Cardiac fibroblast (primary cell): ENCODE measurements at regions not wholly inside any gene's neighbourhood (a gene's known extent, or its start where the extent isn't known, plus 50 kb on each side); places are given as distances from the start of the nearest gene placed in this dataset.
"Not testable (repeated sequence)": the region's sequence is repeated elsewhere in the genome, so short reads cannot be mapped to it uniquely, and the experiment has no call there.

Experiments used
- DNase-seq, 2 donors: peaks; one replicate each; pipeline versions ENCODE4 v3.0.0 to v3.0.0-alpha.2; 2010; ENCODE audit warnings: low read depth in 2 of 2
- H3K4me3 ChIP-seq, 2 donors: replicated peaks in 1 of 2; 1 replicate in 1 of 2; 2 replicates in 1 of 2; pipeline ENCODE4 v1.5.1; 2011; ENCODE audit warnings: low read depth in 2 of 2, low read length in 2 of 2, mild to moderate bottlenecking in 2 of 2, moderate library complexity in 1 of 2
- CTCF ChIP-seq: IDR thresholded peaks from one replicate; pipeline ENCODE4 v1.5.1; 2011; ENCODE audit warnings: low read depth, mild to moderate bottlenecking, low read length, inconsistent platforms

GRCh38 chr14:71803539-71804260 is 128.5 kb upstream of the RGS6 start:
- DNase-seq, result peak; percentile 24 to 65
- TF ChIP-seq CTCF, result no peak
- H3K4me3 ChIP-seq, result no peak overlapping the region

GRCh38 chr14:71804992-71805391 is 127.2 kb upstream of the RGS6 start:
- H3K4me3 ChIP-seq, result no peak overlapping the region
- no peak for TF ChIP-seq CTCF
- no peak for DNase-seq

GRCh38 chr14:71807049-71807448 is 125.2 kb upstream of the RGS6 start:
- peak in 1 of 2 donors; percentile 2 for DNase-seq
- not testable (repeated sequence) for H3K4me3 ChIP-seq

- DNase-seq, H3K4me3 ChIP-seq: not testable (repeated sequence)
Observed at GRCh38 chr14:71810800-71811199, 121.4 kb upstream of the RGS6 start.

GRCh38 chr14:71812693-71813092 is 119.5 kb upstream of the RGS6 start:
- no peak overlapping the region for H3K4me3 ChIP-seq
- no peak for DNase-seq
- no peak for TF ChIP-seq CTCF

- no peak for TF ChIP-seq CTCF
- no peak overlapping the region for H3K4me3 ChIP-seq
- DNase-seq, result no peak
Observed at GRCh38 chr14:71815110-71815509, 117.1 kb upstream of the RGS6 start.

GRCh38 chr14:71824816-71825215 is 107.4 kb upstream of the RGS6 start:
- no peak overlapping the region for H3K4me3 ChIP-seq
- no peak for DNase-seq
- no peak for TF ChIP-seq CTCF

GRCh38 chr14:71833476-71833875 is 98.8 kb upstream of the RGS6 start:
- no peak for TF ChIP-seq CTCF
- DNase-seq, result no peak
- no peak overlapping the region for H3K4me3 ChIP-seq
